ENCODE measurements at regions not wholly inside any gene's neighbourhood (a gene's known extent, or its start where the extent isn't known, plus 50 kb on each side); places are given as distances from the start of the nearest gene placed in this dataset.

DNA sequence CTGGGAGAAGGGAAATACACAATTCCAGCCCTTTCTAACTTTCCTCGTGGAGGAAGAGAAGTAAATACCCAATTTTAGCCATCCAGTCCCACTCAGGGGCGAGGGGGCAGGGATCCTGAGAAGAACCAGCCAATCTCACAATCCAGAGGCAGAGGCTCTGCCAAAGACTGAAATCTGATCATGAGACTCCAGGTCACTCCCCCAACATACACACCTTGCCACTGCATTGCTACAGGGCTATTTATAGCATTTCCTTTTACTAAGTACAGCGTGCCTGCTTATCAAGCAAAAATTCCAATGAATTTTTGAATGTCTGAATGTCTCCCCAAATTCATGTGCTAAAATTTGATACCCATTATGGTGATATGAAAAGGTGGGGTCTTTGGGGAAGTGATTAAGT is 1687.5 kb downstream of the EFNB2 start:
- Histone ChIP-seq H3K36me3 (ENCODE audit: low read depth, low read length) (no peaks in the 10 kb centered on the region), H3K4me3 (ENCODE audit: low read length) (no peak overlapping the region), H3F3A (ENCODE audit: low read length, unreplicated experiment) (no peaks in the 10 kb centered on the region), H3K4me2 (ENCODE audit: low read length) (no peak overlapping the region), H3K9me2 (replicated peaks; ENCODE audit: low read length) (no peaks in the 10 kb centered on the region), H3K27ac (ENCODE audit: low read length) (no peak overlapping the region), H3K79me2 (ENCODE audit: low read length) (no peaks in the 10 kb centered on the region), H3K4me1 (ENCODE audit: insufficient read depth, low read length) (no peaks in the 10 kb centered on the region), H3K9ac (ENCODE audit: low read length) (no peak overlapping the region), H4K20me1 (ENCODE audit: low read length) (no peaks in the 10 kb centered on the region), H3K27me3 (ENCODE audit: low read length) (no peaks in the 10 kb centered on the region), H2AFZ (ENCODE audit: low read length) (peak overlapping the region; percentile 38; the same call in 1 of the 2 replicates), H3K9me3 (ENCODE audit: low read length) (no peaks in the 10 kb centered on the region)
- ATAC-seq (no peak), DNase-seq (peak; percentile 26)
- ChIA-PET POLR2A (ENCODE audit: unreplicated experiment) (no interaction called here), CTCF (no interaction called here)
- no TSS peak for BruUV-seq (replicated peaks)
- intact Hi-C loops (cut with micrococcal nuclease), result no loop called here
- TF ChIP-seq EZH2phosphoT487 (IDR thresholded peaks at IDR 0.05; ENCODE audit: borderline replicate concordance, low read length), result no peak
- no peak for TF ChIP-seq EZH2 (IDR thresholded peaks at IDR 0.05; ENCODE audit: low read length, unreplicated experiment)
- no peak for TF ChIP-seq CTCF (conservative IDR thresholded peaks at IDR 0.05; ENCODE audit: low read depth, low read length)

GRCh38 chr13:104843401-104843800 is 1692.1 kb downstream of the EFNB2 start:
- no peak overlapping the region for H2AFZ ChIP-seq (ENCODE audit: low read length)
- no TSS peak for BruUV-seq (replicated peaks)
- H3F3A ChIP-seq (ENCODE audit: low read length, unreplicated experiment), result no peaks in the 10 kb centered on the region
- ChIA-PET CTCF (no interaction called here), POLR2A (ENCODE audit: unreplicated experiment) (no interaction called here)
- intact Hi-C loops (cut with micrococcal nuclease), result no loop called here
- H4K20me1 ChIP-seq (ENCODE audit: low read length), result no peaks in the 10 kb centered on the region
- DNase-seq (no peak), ATAC-seq (no peak)
- H3K36me3 ChIP-seq (ENCODE audit: low read depth, low read length), result no peaks in the 10 kb centered on the region
- H3K4me1 ChIP-seq (ENCODE audit: insufficient read depth, low read length), result no peaks in the 10 kb centered on the region
- H3K27ac ChIP-seq (ENCODE audit: low read length), result no peak overlapping the region
- no peaks in the 10 kb centered on the region for H3K27me3 ChIP-seq (ENCODE audit: low read length)
- H3K4me3 ChIP-seq (ENCODE audit: low read length), result no peak overlapping the region
- no peak overlapping the region for H3K4me2 ChIP-seq (ENCODE audit: low read length)
- no peak overlapping the region for H3K9ac ChIP-seq (ENCODE audit: low read length)
- no peak for TF ChIP-seq EZH2 (IDR thresholded peaks at IDR 0.05; ENCODE audit: low read length, unreplicated experiment)
- no peak for TF ChIP-seq CTCF (conservative IDR thresholded peaks at IDR 0.05; ENCODE audit: low read depth, low read length)
- no peak for TF ChIP-seq EZH2phosphoT487 (IDR thresholded peaks at IDR 0.05; ENCODE audit: borderline replicate concordance, low read length)
- H3K9me3 ChIP-seq (ENCODE audit: low read length), result no peaks in the 10 kb centered on the region
- H3K9me2 ChIP-seq (replicated peaks; ENCODE audit: low read length), result no peaks in the 10 kb centered on the region
- no peaks in the 10 kb centered on the region for H3K79me2 ChIP-seq (ENCODE audit: low read length)

GRCh38 chr13:104841110-104841509 is 1694.4 kb downstream of the EFNB2 start:
- Histone ChIP-seq H3K4me2 (ENCODE audit: low read length) (no peak overlapping the region), H3K36me3 (ENCODE audit: low read depth, low read length) (no peaks in the 10 kb centered on the region), H3K27me3 (ENCODE audit: low read length) (no peaks in the 10 kb centered on the region), H3K4me1 (ENCODE audit: insufficient read depth, low read length) (no peaks in the 10 kb centered on the region), H3K9me2 (replicated peaks; ENCODE audit: low read length) (no peaks in the 10 kb centered on the region), H3K27ac (ENCODE audit: low read length) (no peak overlapping the region), H4K20me1 (ENCODE audit: low read length) (no peaks in the 10 kb centered on the region), H3K9me3 (ENCODE audit: low read length) (no peaks in the 10 kb centered on the region), H3K4me3 (ENCODE audit: low read length) (no peak overlapping the region), H2AFZ (ENCODE audit: low read length) (no peak overlapping the region), H3K79me2 (ENCODE audit: low read length) (no peaks in the 10 kb centered on the region), H3K9ac (ENCODE audit: low read length) (no peak overlapping the region), H3F3A (ENCODE audit: low read length, unreplicated experiment) (no peaks in the 10 kb centered on the region)
- intact Hi-C loops (cut with micrococcal nuclease), result no loop called here
- DNase-seq (no peak), ATAC-seq (no peak)
- no TSS peak for BruUV-seq (replicated peaks)
- POLR2A ChIA-PET (ENCODE audit: unreplicated experiment), result no interaction called here
- CTCF ChIA-PET, result no interaction called here
- TF ChIP-seq EZH2 (IDR thresholded peaks at IDR 0.05; ENCODE audit: low read length, unreplicated experiment) (no peak), CTCF (conservative IDR thresholded peaks at IDR 0.05; ENCODE audit: low read depth, low read length) (no peak)
